GM12873 (cell line): ENCODE measurements at regions not wholly inside any gene's neighbourhood (a gene's known extent, or its start where the extent isn't known, plus 50 kb on each side); places are given as distances from the start of the nearest gene placed in this dataset.

Experiments
- CTCF ChIP-seq: IDR thresholded peaks from 2 replicates; pipeline ENCODE4 v1.5.1; 2012; ENCODE audit warnings: low read depth, mild to moderate bottlenecking, moderate library complexity, low read length, control low read depth; ENCODE audit not compliant: insufficient read depth; ENCODE audit errors: missing control alignments

- no peak for TF ChIP-seq CTCF
Observed at GRCh38 chr4:188400451-188400850, 261.2 kb downstream of the TRIML1 start.

- TF ChIP-seq CTCF: no peak
Observed at GRCh38 chr4:188403272-188403671, 264.0 kb downstream of the TRIML1 start.

- no peak for TF ChIP-seq CTCF
Observed at GRCh38 chr4:188408244-188409030, 269.2 kb downstream of the TRIML1 start.

- TF ChIP-seq CTCF: no peak
Observed at GRCh38 chr4:188409851-188410250, 270.6 kb downstream of the TRIML1 start.

- TF ChIP-seq CTCF: no peak
Observed at GRCh38 chr4:188411805-188412204, 272.6 kb downstream of the TRIML1 start.

- TF ChIP-seq CTCF: no peak
Observed at GRCh38 chr4:188412499-188412898, 273.3 kb downstream of the TRIML1 start.

- no peak for TF ChIP-seq CTCF
Observed at GRCh38 chr4:188414441-188414840, 275.2 kb downstream of the TRIML1 start.

GRCh38 chr4:188417181-188417580, 277.9 kb downstream of the TRIML1 start:
- no peak for TF ChIP-seq CTCF
